ENCODE measurements at regions not wholly inside any gene's neighbourhood (a gene's known extent, or its start where the extent isn't known, plus 50 kb on each side); places are given as distances from the start of the nearest gene placed in this dataset.

- ATAC-seq (ENCODE audit: insufficient read depth, low read depth) (no peak), DNase-seq (no peak)
- Histone ChIP-seq H3K4me2 (ENCODE audit: insufficient read depth, low read length) (no peak overlapping the region), H3K9me3 (ENCODE audit: insufficient read depth, low read length, severe bottlenecking) (no peaks in the 10 kb centered on the region), H2AFZ (ENCODE audit: low read depth, low read length) (no peak overlapping the region), H3K4me1 (ENCODE audit: insufficient read depth, low read length) (no peaks in the 10 kb centered on the region), H3K4me3 (ENCODE audit: low read depth in 1 of 2, low read length in 2 of 2) (no peak overlapping the region), H3K27me3 (ENCODE audit: insufficient read depth, low read length, poor library complexity) (no peaks in the 10 kb centered on the region), H3K79me2 (ENCODE audit: insufficient read depth, low read length) (no peaks in the 10 kb centered on the region), H3K36me3 (ENCODE audit: insufficient read depth, low read length) (no peaks in the 10 kb centered on the region), H4K20me1 (ENCODE audit: insufficient read depth, low read length) (no peaks in the 10 kb centered on the region), H3K27ac (ENCODE audit: low read length) (no peak overlapping the region), H3K9ac (ENCODE audit: low read depth, low read length) (no peak overlapping the region)
- TF ChIP-seq CTCF (IDR thresholded peaks at IDR 0.05; ENCODE audit: borderline replicate concordance, extremely low read depth, low read length, poor library complexity, severe bottlenecking), result no peak
Observed at GRCh38 chr9:99557816-99558215, 263.9 kb upstream of the NR4A3 start.

- no peaks in the 10 kb centered on the region for H3K27me3 ChIP-seq (ENCODE audit: insufficient read depth, low read length, poor library complexity)
- H4K20me1 ChIP-seq (ENCODE audit: insufficient read depth, low read length), result no peaks in the 10 kb centered on the region
- DNase-seq (no peak), ATAC-seq (ENCODE audit: insufficient read depth, low read depth) (no peak)
- TF ChIP-seq CTCF (IDR thresholded peaks at IDR 0.05; ENCODE audit: borderline replicate concordance, extremely low read depth, low read length, poor library complexity, severe bottlenecking) (no peak), EZH2 (IDR thresholded peaks at IDR 0.05; ENCODE audit: borderline replicate concordance, low read depth, low read length, severe bottlenecking) (no peak)
- H3K9me3 ChIP-seq (ENCODE audit: insufficient read depth, low read length, severe bottlenecking), result no peaks in the 10 kb centered on the region
- no peak overlapping the region for H3K9ac ChIP-seq (ENCODE audit: low read depth, low read length)
- H3K79me2 ChIP-seq (ENCODE audit: insufficient read depth, low read length), result no peaks in the 10 kb centered on the region
- no peak overlapping the region for H2AFZ ChIP-seq (ENCODE audit: low read depth, low read length)
- no peak overlapping the region for H3K4me2 ChIP-seq (ENCODE audit: insufficient read depth, low read length)
- no peaks in the 10 kb centered on the region for H3K4me1 ChIP-seq (ENCODE audit: insufficient read depth, low read length)
- H3K27ac ChIP-seq (ENCODE audit: low read length), result no peak overlapping the region
- no peaks in the 10 kb centered on the region for H3K36me3 ChIP-seq (ENCODE audit: insufficient read depth, low read length)
- no peak overlapping the region for H3K4me3 ChIP-seq (ENCODE audit: low read depth in 1 of 2, low read length in 2 of 2)
Observed at GRCh38 chr9:99559776-99560175, 261.9 kb upstream of the NR4A3 start.

GRCh38 chr9:99560561-99560960, 261.1 kb upstream of the NR4A3 start:
- H3K9me3 ChIP-seq (ENCODE audit: insufficient read depth, low read length, severe bottlenecking), result no peaks in the 10 kb centered on the region
- no peak for TF ChIP-seq CTCF (IDR thresholded peaks at IDR 0.05; ENCODE audit: borderline replicate concordance, extremely low read depth, low read length, poor library complexity, severe bottlenecking)
- no peak for TF ChIP-seq EZH2 (IDR thresholded peaks at IDR 0.05; ENCODE audit: borderline replicate concordance, low read depth, low read length, severe bottlenecking)
- ATAC-seq (ENCODE audit: insufficient read depth, low read depth), result no peak

GRCh38 chr9:99561509-99561917, 260.2 kb upstream of the NR4A3 start:
- Histone ChIP-seq H4K20me1 (ENCODE audit: insufficient read depth, low read length) (no peaks in the 10 kb centered on the region), H3K27ac (ENCODE audit: low read length) (no peak overlapping the region), H3K9ac (ENCODE audit: low read depth, low read length) (no peak overlapping the region), H2AFZ (ENCODE audit: low read depth, low read length) (no peak overlapping the region), H3K9me3 (ENCODE audit: insufficient read depth, low read length, severe bottlenecking) (no peaks in the 10 kb centered on the region), H3K36me3 (ENCODE audit: insufficient read depth, low read length) (no peaks in the 10 kb centered on the region), H3K4me2 (ENCODE audit: insufficient read depth, low read length) (no peak overlapping the region), H3K4me1 (ENCODE audit: insufficient read depth, low read length) (no peaks in the 10 kb centered on the region), H3K4me3 (ENCODE audit: low read depth in 1 of 2, low read length in 2 of 2) (no peak overlapping the region), H3K27me3 (ENCODE audit: insufficient read depth, low read length, poor library complexity) (no peaks in the 10 kb centered on the region), H3K79me2 (ENCODE audit: insufficient read depth, low read length) (no peaks in the 10 kb centered on the region)
- ATAC-seq (ENCODE audit: insufficient read depth, low read depth), result no peak
- no peak for TF ChIP-seq CTCF (IDR thresholded peaks at IDR 0.05; ENCODE audit: borderline replicate concordance, extremely low read depth, low read length, poor library complexity, severe bottlenecking)
- DNase-seq, result no peak

More at GRCh38 chr9:99560561-99560960, 261.1 kb upstream of the NR4A3 start:
- H3K27ac ChIP-seq (ENCODE audit: low read length), result no peak overlapping the region
- no peak overlapping the region for H3K4me3 ChIP-seq (ENCODE audit: low read depth in 1 of 2, low read length in 2 of 2)
- no peaks in the 10 kb centered on the region for H3K36me3 ChIP-seq (ENCODE audit: insufficient read depth, low read length)
- H4K20me1 ChIP-seq (ENCODE audit: insufficient read depth, low read length), result no peaks in the 10 kb centered on the region
- DNase-seq, result no peak
- H3K4me2 ChIP-seq (ENCODE audit: insufficient read depth, low read length), result no peak overlapping the region
- H3K9ac ChIP-seq (ENCODE audit: low read depth, low read length), result no peak overlapping the region
- H3K79me2 ChIP-seq (ENCODE audit: insufficient read depth, low read length), result no peaks in the 10 kb centered on the region
- no peaks in the 10 kb centered on the region for H3K4me1 ChIP-seq (ENCODE audit: insufficient read depth, low read length)
- no peaks in the 10 kb centered on the region for H3K27me3 ChIP-seq (ENCODE audit: insufficient read depth, low read length, poor library complexity)
- no peak overlapping the region for H2AFZ ChIP-seq (ENCODE audit: low read depth, low read length)

Data from DND-41 (cell line).